NCI-H2171 treated with DMSO at 0.1 percent for 48 hours (cell line): ENCODE measurements at regions not wholly inside any gene's neighbourhood (a gene's known extent, or its start where the extent isn't known, plus 50 kb on each side); places are given as distances from the start of the nearest gene placed in this dataset.

Source experiments
- DNase-seq: peaks from one replicate; lab custom pipeline; 2025; lab: John Stamatoyannopoulos, UW

- no peak for DNase-seq
These were observed 1488.4 kb downstream of the MRPL39 start for GRCh38 chr21:24118738-24119459.

- no peak for DNase-seq
These were observed 1492.1 kb downstream of the MRPL39 start for GRCh38 chr21:24115141-24115540.

- no peak for DNase-seq
These were observed 1495.3 kb downstream of the MRPL39 start for GRCh38 chr21:24112020-24112419.

- no peak for DNase-seq
These were observed 1496.4 kb downstream of the MRPL39 start for GRCh38 chr21:24110846-24111245.

GRCh38 chr21:24097181-24097580, 1510.1 kb downstream of the MRPL39 start:
- no peak for DNase-seq

GRCh38 chr21:24096651-24097050, 1510.6 kb downstream of the MRPL39 start:
- no peak for DNase-seq

GRCh38 chr21:24093032-24093431, 1514.2 kb downstream of the MRPL39 start:
- no peak for DNase-seq

- no peak for DNase-seq
These were observed 1531.1 kb downstream of the MRPL39 start for GRCh38 chr21:24076179-24076578.

GRCh38 chr21:24055696-24056095, 1551.6 kb downstream of the MRPL39 start:
- no peak for DNase-seq

- no peak for DNase-seq
These were observed 1557.0 kb downstream of the MRPL39 start for GRCh38 chr21:24050231-24050630.

- no peak for DNase-seq
These were observed 1560.3 kb downstream of the MRPL39 start for GRCh38 chr21:24046829-24047443.

- no peak for DNase-seq
These were observed 1561.5 kb downstream of the MRPL39 start for GRCh38 chr21:24045775-24046215.

GRCh38 chr21:24045373-24045772, 1561.9 kb downstream of the MRPL39 start:
- DNase-seq: no peak

- DNase-seq: no peak
These were observed 1564.6 kb downstream of the MRPL39 start for GRCh38 chr21:24042687-24043086.

- no peak for DNase-seq
These were observed 1574.5 kb downstream of the MRPL39 start for GRCh38 chr21:24032709-24033232.

GRCh38 chr21:24027396-24027795, 1579.9 kb downstream of the MRPL39 start:
- no peak for DNase-seq

- no peak for DNase-seq
These were observed 1582.2 kb downstream of the MRPL39 start for GRCh38 chr21:24025101-24025500.

GRCh38 chr21:24023936-24024335, 1583.3 kb downstream of the MRPL39 start:
- DNase-seq: no peak

GRCh38 chr21:24023402-24023801, 1583.9 kb downstream of the MRPL39 start:
- no peak for DNase-seq

GRCh38 chr21:24014381-24014780, 1592.9 kb downstream of the MRPL39 start:
- no peak for DNase-seq

GRCh38 chr21:24011087-24011486, 1596.2 kb downstream of the MRPL39 start:
- DNase-seq: no peak

GRCh38 chr21:24007592-24007991, 1599.7 kb downstream of the MRPL39 start:
- no peak for DNase-seq

- no peak for DNase-seq
These were observed 1620.3 kb downstream of the MRPL39 start for GRCh38 chr21:23986987-23987386.

- DNase-seq: no peak
These were observed 1621.1 kb downstream of the MRPL39 start for GRCh38 chr21:23986214-23986613.
